ENCODE measurements at regions not wholly inside any gene's neighbourhood (a gene's known extent, or its start where the extent isn't known, plus 50 kb on each side); places are given as distances from the start of the nearest gene placed in this dataset.

DNA sequence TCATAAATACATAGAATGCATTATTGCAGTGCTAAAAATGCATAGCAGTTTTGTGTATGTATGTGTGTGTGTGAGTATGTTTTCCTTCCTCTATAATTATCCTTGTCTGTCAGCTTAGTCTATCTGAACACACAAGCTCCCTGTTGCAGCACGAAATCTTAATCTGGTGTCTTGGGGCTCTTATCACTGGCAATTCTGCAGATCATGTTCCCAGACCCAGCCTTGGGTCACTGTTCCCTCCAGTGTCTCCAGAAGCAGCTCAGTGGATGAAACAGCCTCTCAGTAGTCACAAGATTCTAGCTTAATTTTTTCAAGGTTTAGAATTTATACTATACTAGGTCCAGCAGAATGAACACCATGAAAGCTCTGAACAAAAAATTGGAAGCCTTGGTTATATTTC lies 777.9 kb downstream of the MRPL39 start:
- DNase-seq (ENCODE audit: low spot score, unreplicated experiment), result no peak
- no peak overlapping the region for H3K4me3 Mint-ChIP-seq (ENCODE audit: low read depth)
- TF ChIP-seq CTCF (IDR thresholded peaks at IDR 0.05; ENCODE audit: unreplicated experiment), result no peak
- no peak overlapping the region for H3K27ac Mint-ChIP-seq
- H3K27me3 Mint-ChIP-seq, result no peaks in the 10 kb centered on the region
- H3K36me3 Mint-ChIP-seq (ENCODE audit: insufficient read depth), result no peaks in the 10 kb centered on the region
- no peaks in the 10 kb centered on the region for H3K4me1 Mint-ChIP-seq (ENCODE audit: low read depth)
- peaks cover 9% of the 10 kb centered on the region for H3K9me3 Mint-ChIP-seq (ENCODE audit: low read depth)

- no peak for DNase-seq (ENCODE audit: low spot score, unreplicated experiment)
- H3K9me3 Mint-ChIP-seq (ENCODE audit: low read depth), result peaks cover 9% of the 10 kb centered on the region
These were observed 780.5 kb downstream of the MRPL39 start for GRCh38 chr21:24826822-24827221.

DNA sequence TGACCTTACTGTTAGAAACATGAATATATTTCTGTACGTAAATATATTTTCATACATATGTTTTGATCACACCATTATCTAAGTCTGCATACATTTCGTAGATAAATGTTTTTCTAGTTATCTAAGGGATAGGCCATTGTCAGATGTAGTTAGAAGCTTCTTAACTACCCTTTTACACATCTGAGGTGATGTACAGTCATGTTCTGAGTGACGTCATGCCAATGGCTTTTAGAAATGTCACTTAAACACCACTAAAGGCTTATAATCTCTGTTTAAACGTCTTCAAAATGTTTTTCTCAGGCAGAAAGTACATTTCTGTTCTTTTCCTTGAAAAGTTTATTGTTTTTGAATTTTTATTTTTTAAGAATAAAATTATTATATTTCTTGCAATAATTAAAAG lies 781.9 kb downstream of the MRPL39 start:
- Mint-ChIP-seq H3K27ac (no peak overlapping the region), H3K4me1 (ENCODE audit: low read depth) (no peaks in the 10 kb centered on the region), H3K36me3 (ENCODE audit: insufficient read depth) (no peaks in the 10 kb centered on the region), H3K9me3 (ENCODE audit: low read depth) (peaks cover 5% of the 10 kb centered on the region), H3K4me3 (ENCODE audit: low read depth) (no peak overlapping the region), H3K27me3 (no peaks in the 10 kb centered on the region)
- TF ChIP-seq CTCF (IDR thresholded peaks at IDR 0.05; ENCODE audit: unreplicated experiment), result no peak
- no peak for DNase-seq (ENCODE audit: low spot score, unreplicated experiment)

More at GRCh38 chr21:24826822-24827221, 780.5 kb downstream of the MRPL39 start:
- TF ChIP-seq CTCF (IDR thresholded peaks at IDR 0.05; ENCODE audit: unreplicated experiment), result no peak
- Mint-ChIP-seq H3K36me3 (ENCODE audit: insufficient read depth) (no peaks in the 10 kb centered on the region), H3K4me3 (ENCODE audit: low read depth) (no peak overlapping the region), H3K27me3 (no peaks in the 10 kb centered on the region), H3K4me1 (ENCODE audit: low read depth) (no peaks in the 10 kb centered on the region), H3K27ac (no peak overlapping the region)

DNA sequence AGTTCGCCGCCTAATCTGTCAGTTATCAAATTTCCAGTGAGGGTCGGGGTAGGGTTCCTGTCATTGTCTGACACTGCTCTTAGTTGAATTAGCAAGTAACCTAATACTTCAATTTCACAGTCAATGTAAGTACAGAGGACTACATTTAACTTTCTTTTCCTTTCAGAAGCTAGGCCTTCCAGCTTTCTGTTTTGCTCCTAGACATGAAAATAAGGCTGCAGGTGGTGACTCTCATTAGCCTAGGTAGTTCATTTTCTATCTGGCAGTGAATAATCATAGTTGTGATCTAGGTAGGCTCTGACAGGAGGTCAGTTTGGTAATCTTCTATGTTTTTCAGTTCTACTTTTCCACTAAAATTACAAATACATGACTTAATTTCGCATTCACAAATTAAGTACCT lies 783.1 kb downstream of the MRPL39 start:
- Mint-ChIP-seq H3K36me3 (ENCODE audit: insufficient read depth) (no peaks in the 10 kb centered on the region), H3K9me3 (ENCODE audit: low read depth) (peaks cover 2% of the 10 kb centered on the region), H3K27me3 (no peaks in the 10 kb centered on the region), H3K4me3 (ENCODE audit: low read depth) (no peak overlapping the region), H3K27ac (no peak overlapping the region), H3K4me1 (ENCODE audit: low read depth) (no peaks in the 10 kb centered on the region)
- TF ChIP-seq CTCF (IDR thresholded peaks at IDR 0.05; ENCODE audit: unreplicated experiment), result no peak
- DNase-seq (ENCODE audit: low spot score, unreplicated experiment), result no peak

DNA sequence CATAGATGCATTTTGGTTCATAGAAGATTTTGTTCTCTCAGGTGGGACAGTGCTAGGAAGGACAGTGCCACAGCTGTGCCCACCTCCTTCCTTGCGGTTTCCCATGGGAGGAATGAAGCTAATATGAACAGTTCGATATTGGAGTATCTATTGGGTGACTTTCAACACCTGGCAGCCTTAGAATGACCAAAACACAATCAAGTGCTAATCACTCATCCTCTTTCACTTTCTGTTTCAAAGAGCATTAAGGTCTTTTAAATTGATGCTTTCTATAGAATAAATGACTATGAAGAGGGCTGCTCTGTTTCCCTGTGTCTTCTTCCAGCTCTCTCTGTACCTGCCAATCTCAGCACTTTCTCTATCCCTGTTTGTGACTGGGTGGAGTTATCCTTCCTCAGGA lies 784.0 kb downstream of the MRPL39 start:
- no peak overlapping the region for H3K27ac Mint-ChIP-seq
- no peaks in the 10 kb centered on the region for H3K27me3 Mint-ChIP-seq
- DNase-seq (ENCODE audit: low spot score, unreplicated experiment), result no peak
- H3K4me1 Mint-ChIP-seq (ENCODE audit: low read depth), result no peaks in the 10 kb centered on the region
- no peaks in the 10 kb centered on the region for H3K36me3 Mint-ChIP-seq (ENCODE audit: insufficient read depth)
- H3K4me3 Mint-ChIP-seq (ENCODE audit: low read depth), result no peak overlapping the region
- H3K9me3 Mint-ChIP-seq (ENCODE audit: low read depth), result peaks cover 2% of the 10 kb centered on the region
- TF ChIP-seq CTCF (IDR thresholded peaks at IDR 0.05; ENCODE audit: unreplicated experiment), result no peak
